Fibroblast of lung (primary cell): ENCODE measurements at regions not wholly inside any gene's neighbourhood (a gene's known extent, or its start where the extent isn't known, plus 50 kb on each side); places are given as distances from the start of the nearest gene placed in this dataset.
A peak's percentile ranks its signal among the peaks of the same experiment; 100 is the strongest.

Experiments
- DNase-seq, 2 donors: peaks; one replicate each; pipeline versions ENCODE4 v3.0.0 to v3.0.0-alpha.2; 2010; ENCODE audit warnings: low read depth in 2 of 2
- H2AFZ ChIP-seq: 2 replicates; pipeline ENCODE4 v1.5.1; 2012; ENCODE audit warnings: low read length, control low read depth, inconsistent platforms
- H3K27ac ChIP-seq: 2 replicates; pipeline ENCODE4 v1.5.1; 2011; ENCODE audit warnings: low read length, control low read depth; ENCODE audit not compliant: insufficient read depth
- H3K27me3 ChIP-seq: 2 replicates; pipeline ENCODE4 v1.5.1; 2011; ENCODE audit warnings: mild to moderate bottlenecking, low read length; ENCODE audit not compliant: control insufficient read depth, insufficient read depth
- H3K36me3 ChIP-seq: 2 replicates; pipeline ENCODE4 v1.5.1; 2011; ENCODE audit warnings: low read length; ENCODE audit not compliant: control insufficient read depth, insufficient read depth
- H3K4me1 ChIP-seq: 2 replicates; pipeline ENCODE4 v1.5.1; 2011; ENCODE audit warnings: low read length; ENCODE audit not compliant: control insufficient read depth, insufficient read depth; ENCODE audit errors: extremely low read depth
- H3K4me2 ChIP-seq: 2 replicates; pipeline ENCODE4 v1.5.1; 2011; ENCODE audit warnings: low read length, control low read depth; ENCODE audit not compliant: insufficient read depth; ENCODE audit errors: extremely low read depth
- H3K4me3 ChIP-seq, 4 experiments: fragments of 200-600 bp in 1 of 4; sonication (generic) in 1 of 4; replicated peaks in 1 of 4; 2 replicates each; pipeline ENCODE4 v1.5.1; 2011 to 2016; ENCODE audit warnings: low read length in 4 of 4, low read depth in 3 of 4, mild to moderate bottlenecking in 3 of 4, control low read depth in 2 of 4, inconsistent platforms in 1 of 4, mixed read lengths in 1 of 4; ENCODE audit not compliant: insufficient read depth in 1 of 4; ENCODE audit errors: control extremely low read depth in 1 of 4
- H3K79me2 ChIP-seq: 2 replicates; pipeline ENCODE4 v1.5.1; 2012; ENCODE audit warnings: mild to moderate bottlenecking, low read length, inconsistent platforms; ENCODE audit not compliant: control insufficient read depth, insufficient read depth
- H3K9ac ChIP-seq: 2 replicates; pipeline ENCODE4 v1.5.1; 2011; ENCODE audit warnings: mild to moderate bottlenecking, low read length, control low read depth; ENCODE audit not compliant: insufficient read depth
- H3K9me3 ChIP-seq: 2 replicates; pipeline ENCODE4 v1.5.1; 2012; ENCODE audit warnings: low read depth, low read length; ENCODE audit not compliant: control insufficient read depth, insufficient read depth
- H4K20me1 ChIP-seq: 2 replicates; pipeline ENCODE4 v1.5.1; 2011; ENCODE audit warnings: low read length; ENCODE audit not compliant: control insufficient read depth, insufficient read depth; ENCODE audit errors: extremely low read depth
- CTCF ChIP-seq, 2 donors: IDR thresholded peaks in 1 of 2; conservative IDR thresholded peaks in 1 of 2; 1 replicate in 1 of 2; 2 replicates in 1 of 2; pipeline ENCODE4 v1.5.1; 2011 to 2012; ENCODE audit warnings: low read length in 2 of 2, control low read depth in 1 of 2, inconsistent platforms in 1 of 2, low read depth in 1 of 2, mild to moderate bottlenecking in 1 of 2
- EZH2 ChIP-seq: IDR thresholded peaks from 2 replicates; pipeline ENCODE4 v1.5.1; 2012; ENCODE audit warnings: low read length, control low read depth, mild to moderate bottlenecking; ENCODE audit errors: missing control alignments

GRCh38 chr6:148273962-148274752 lies 68.5 kb upstream of the SASH1 start:
- no peak overlapping the region for H2AFZ ChIP-seq
- no peaks in the 10 kb centered on the region for H3K9me3 ChIP-seq
- H3K79me2 ChIP-seq: peaks cover 5% of the 10 kb centered on the region
- H3K36me3 ChIP-seq: no peaks in the 10 kb centered on the region
- H3K4me1 ChIP-seq: no peaks in the 10 kb centered on the region
- TF ChIP-seq CTCF (conservative IDR thresholded peaks at IDR 0.05 in 1 of 2, IDR thresholded peaks at IDR 0.05 in 1 of 2; ENCODE audit: low read depth in 1 of 2, low read length in 2 of 2) (no peak), EZH2 (no peak)
- H3K9ac ChIP-seq: no peak overlapping the region
- peak overlapping the region in 1 of 4 experiments; percentile 48 for H3K4me3 ChIP-seq
- H3K4me2 ChIP-seq: peak overlapping the region; percentile 38
- no peak for DNase-seq
- H3K27ac ChIP-seq: no peak overlapping the region
- H3K27me3 ChIP-seq: no peaks in the 10 kb centered on the region
- H4K20me1 ChIP-seq: no peaks in the 10 kb centered on the region

- Histone ChIP-seq H3K36me3 (no peaks in the 10 kb centered on the region), H2AFZ (no peak overlapping the region), H3K9me3 (no peaks in the 10 kb centered on the region), H3K79me2 (peaks cover 5% of the 10 kb centered on the region), H3K27me3 (no peaks in the 10 kb centered on the region), H4K20me1 (no peaks in the 10 kb centered on the region), H3K4me2 (no peak overlapping the region), H3K4me3 (no peak overlapping the region), H3K27ac (no peak overlapping the region), H3K4me1 (no peaks in the 10 kb centered on the region), H3K9ac (no peak overlapping the region)
- TF ChIP-seq CTCF (conservative IDR thresholded peaks at IDR 0.05 in 1 of 2, IDR thresholded peaks at IDR 0.05 in 1 of 2; ENCODE audit: low read depth in 1 of 2, low read length in 2 of 2): no peak
- TF ChIP-seq EZH2: no peak
- DNase-seq: no peak
Measured at GRCh38 chr6:148274809-148275208, 67.8 kb upstream of the SASH1 start.

- Histone ChIP-seq H3K4me2 (no peak overlapping the region), H3K27ac (no peak overlapping the region), H2AFZ (no peak overlapping the region), H3K27me3 (no peaks in the 10 kb centered on the region), H4K20me1 (no peaks in the 10 kb centered on the region), H3K4me3 (no peak overlapping the region), H3K9me3 (no peaks in the 10 kb centered on the region), H3K4me1 (peaks cover 5% of the 10 kb centered on the region), H3K9ac (no peak overlapping the region), H3K79me2 (no peaks in the 10 kb centered on the region), H3K36me3 (no peaks in the 10 kb centered on the region)
- no peak for DNase-seq
- TF ChIP-seq CTCF (conservative IDR thresholded peaks at IDR 0.05 in 1 of 2, IDR thresholded peaks at IDR 0.05 in 1 of 2; ENCODE audit: low read depth in 1 of 2, low read length in 2 of 2) (no peak), EZH2 (no peak)
Measured at GRCh38 chr6:148285205-148285604, 57.4 kb upstream of the SASH1 start.
